Karpas-422 (cell line): ENCODE measurements at regions not wholly inside any gene's neighbourhood (a gene's known extent, or its start where the extent isn't known, plus 50 kb on each side); places are given as distances from the start of the nearest gene placed in this dataset.

ENCODE experiments used
- DNase-seq: peaks from one replicate; pipeline ENCODE4 v3.0.0-alpha.2; 2015
- H2AFZ ChIP-seq: fragments of 200-600 bp; sonication (generic); 2 replicates; pipeline ENCODE4 v1.6.1; 2014; ENCODE audit warnings: antibody characterized with exemption, low read length, mixed read lengths
- H3K27ac ChIP-seq: fragments of 200-600 bp; sonication (generic); 2 replicates; pipeline ENCODE4 v1.5.1; 2014; ENCODE audit warnings: mild to moderate bottlenecking, low read length, moderate library complexity
- H3K27me3 ChIP-seq: fragments of 200-600 bp; sonication (generic); 2 replicates; pipeline ENCODE4 v1.6.1; 2014; ENCODE audit warnings: low read length, mixed read lengths
- H3K36me3 ChIP-seq: fragments of 200-600 bp; sonication (generic); 2 replicates; pipeline ENCODE4 v1.6.1; 2014; ENCODE audit warnings: low read length, mixed read lengths; ENCODE audit not compliant: insufficient read depth
- H3K4me1 ChIP-seq: fragments of 200-600 bp; sonication (generic); 2 replicates; pipeline ENCODE4 v1.6.1; 2014; ENCODE audit warnings: mild to moderate bottlenecking, low read length, mixed read lengths
- H3K4me2 ChIP-seq: fragments of 200-600 bp; sonication (generic); 2 replicates; pipeline ENCODE4 v1.6.1; 2014; ENCODE audit warnings: low read length, low read depth, mild to moderate bottlenecking; ENCODE audit not compliant: poor library complexity, severe bottlenecking
- H3K4me3 ChIP-seq: fragments of 200-600 bp; sonication (generic); 2 replicates; pipeline ENCODE4 v1.5.1; 2014; ENCODE audit warnings: mild to moderate bottlenecking, antibody characterized with exemption, low read length, mixed read lengths
- H3K79me2 ChIP-seq: fragments of 200-600 bp; sonication (generic); 2 replicates; pipeline ENCODE4 v1.6.1; 2014; ENCODE audit warnings: mild to moderate bottlenecking, low read length, mixed read lengths
- H3K9ac ChIP-seq: fragments of 200-600 bp; sonication (generic); 2 replicates; pipeline ENCODE4 v1.6.0; 2014; ENCODE audit warnings: low read length
- H3K9me2 ChIP-seq: fragments of 200-600 bp; sonication (generic), shearing (Covaris generic); replicated peaks from 2 replicates; pipeline ENCODE4 v1.6.0; 2014; ENCODE audit warnings: mild to moderate bottlenecking, low read length, moderate library complexity; ENCODE audit not compliant: insufficient read depth
- H3K9me3 ChIP-seq: fragments of 300-700, 200-600 bp; sonication (generic); 2 replicates; pipeline ENCODE4 v1.6.1; 2014; ENCODE audit warnings: low read length, mixed read lengths
- H4K20me1 ChIP-seq: fragments of 200-600 bp; sonication (generic); 2 replicates; pipeline ENCODE4 v1.6.1; 2014; ENCODE audit warnings: mild to moderate bottlenecking, antibody characterized with exemption, low read length, low read depth; ENCODE audit not compliant: insufficient read depth

DNA sequence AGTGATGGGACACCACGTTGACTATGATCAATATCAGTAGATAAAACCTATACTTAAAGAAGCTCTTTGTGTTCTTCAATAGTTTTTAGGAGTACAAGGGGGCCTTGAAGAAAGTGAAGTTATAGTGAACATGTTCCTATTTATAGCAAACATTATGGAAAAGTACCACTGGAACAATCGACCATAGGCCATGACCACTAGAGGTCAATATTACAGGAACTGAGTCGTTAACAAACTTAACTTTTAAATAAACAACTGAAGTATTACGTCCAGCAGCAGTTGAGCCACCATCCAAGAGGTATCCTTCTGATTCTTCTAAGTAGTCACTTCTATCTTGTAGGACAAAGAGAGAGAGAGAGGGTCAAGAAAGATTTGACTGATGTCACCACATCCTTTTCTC lies 391.0 kb upstream of the SLITRK5 start:
- H3K9me2 ChIP-seq, result no peaks in the 10 kb centered on the region
- no peaks in the 10 kb centered on the region for H3K4me1 ChIP-seq
- H3K27me3 ChIP-seq, result no peaks in the 10 kb centered on the region
- no peaks in the 10 kb centered on the region for H3K36me3 ChIP-seq
- H3K79me2 ChIP-seq, result no peaks in the 10 kb centered on the region
- peak overlapping the region; percentile 17; the same call in 1 of the 2 replicates for H2AFZ ChIP-seq
- no peak overlapping the region for H3K27ac ChIP-seq
- no peaks in the 10 kb centered on the region for H4K20me1 ChIP-seq
- no peak overlapping the region for H3K9ac ChIP-seq
- H3K4me2 ChIP-seq, result no peak overlapping the region
- H3K9me3 ChIP-seq, result no peaks in the 10 kb centered on the region
- DNase-seq, result no peak
- H3K4me3 ChIP-seq, result no peak overlapping the region

DNA sequence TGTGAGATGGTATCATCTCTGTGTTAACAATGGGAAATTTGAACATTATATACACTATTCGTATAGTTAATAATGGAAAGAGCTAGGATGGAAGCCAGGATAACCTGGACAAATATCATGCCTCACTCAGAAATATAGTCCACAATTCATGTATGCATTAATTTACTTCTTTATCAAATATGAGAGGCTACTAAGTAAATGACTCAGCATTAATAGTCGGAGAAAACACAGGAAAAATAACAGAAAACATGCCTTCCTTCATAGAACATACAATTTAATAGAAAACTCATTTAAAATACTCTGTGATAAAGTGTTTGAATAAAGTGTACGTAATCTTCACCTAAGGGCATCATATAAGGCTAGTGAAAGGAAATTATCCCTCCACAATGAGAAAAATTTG lies 383.4 kb upstream of the SLITRK5 start:
- Histone ChIP-seq H3K79me2 (no peaks in the 10 kb centered on the region), H3K36me3 (no peaks in the 10 kb centered on the region), H3K27me3 (no peaks in the 10 kb centered on the region), H3K4me2 (no peak overlapping the region), H3K4me3 (no peak overlapping the region; the same call in 1 of the 2 replicates), H3K9ac (no peak overlapping the region), H3K9me2 (no peaks in the 10 kb centered on the region), H4K20me1 (no peaks in the 10 kb centered on the region), H3K4me1 (no peaks in the 10 kb centered on the region), H3K9me3 (peaks cover 8% of the 10 kb centered on the region), H3K27ac (no peak overlapping the region), H2AFZ (0 out of 2 replicates have a peak overlapping the region, but pooled peaks have one; percentile 43)
- DNase-seq, result no peak

DNA sequence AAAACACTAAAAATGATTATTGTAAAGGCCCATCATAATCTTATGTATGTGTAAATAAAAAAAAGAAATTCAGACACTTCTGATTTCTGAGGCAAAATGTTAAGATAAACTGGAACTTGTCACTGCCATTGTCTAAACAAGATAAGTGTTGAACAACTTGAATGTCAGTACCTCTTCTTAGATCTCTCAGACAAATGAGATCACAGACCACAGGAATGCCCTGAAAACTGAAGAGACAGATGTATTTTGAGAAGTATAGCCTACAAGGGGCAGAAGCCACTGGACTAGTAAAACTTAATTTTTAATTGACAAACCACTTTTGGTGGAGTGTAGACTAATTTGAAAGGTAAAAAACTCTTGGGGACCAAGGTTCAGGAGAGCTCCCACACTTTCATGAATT lies 375.5 kb upstream of the SLITRK5 start:
- H3K9me3 ChIP-seq, result no peaks in the 10 kb centered on the region; the same call in 1 of the 2 replicates
- DNase-seq, result no peak

DNA sequence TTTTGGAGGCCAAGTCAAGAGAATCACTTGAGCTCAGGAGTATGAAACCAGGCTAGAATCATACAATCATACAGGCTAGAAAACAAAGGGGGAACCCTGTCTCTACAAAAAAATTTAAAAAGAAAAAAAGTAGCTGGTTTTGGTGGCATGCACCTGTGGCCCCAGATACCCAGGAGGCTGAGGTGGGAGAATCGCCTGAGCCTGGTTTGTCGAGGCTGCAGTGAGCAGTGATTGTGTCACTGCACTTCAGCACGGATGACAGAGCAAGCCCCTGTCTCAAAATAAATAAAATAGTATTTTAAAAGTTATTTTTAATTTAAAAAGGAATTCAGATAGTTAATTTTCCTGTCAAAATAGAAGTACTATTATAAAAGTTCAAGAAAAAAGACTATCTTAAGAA lies 369.1 kb upstream of the SLITRK5 start:
- H3K4me1 ChIP-seq, result no peaks in the 10 kb centered on the region
- no peak for DNase-seq
- H3K79me2 ChIP-seq, result no peaks in the 10 kb centered on the region
- H3K27me3 ChIP-seq, result no peaks in the 10 kb centered on the region
- no peak overlapping the region for H3K4me3 ChIP-seq
- H3K9me2 ChIP-seq, result no peaks in the 10 kb centered on the region
- no peak overlapping the region for H3K27ac ChIP-seq
- no peaks in the 10 kb centered on the region for H4K20me1 ChIP-seq
- no peaks in the 10 kb centered on the region for H3K36me3 ChIP-seq
- no peaks in the 10 kb centered on the region; the same call in 1 of the 2 replicates for H3K9me3 ChIP-seq
- H3K9ac ChIP-seq, result no peak overlapping the region
- no peak overlapping the region for H2AFZ ChIP-seq
- H3K4me2 ChIP-seq, result no peak overlapping the region

More for the DNA sequence above, 375.5 kb upstream of the SLITRK5 start:
- H3K4me3 ChIP-seq, result no peak overlapping the region
- no peak overlapping the region for H3K9ac ChIP-seq
- H3K79me2 ChIP-seq, result no peaks in the 10 kb centered on the region
- no peak overlapping the region for H3K27ac ChIP-seq
- no peaks in the 10 kb centered on the region for H3K27me3 ChIP-seq
- no peaks in the 10 kb centered on the region for H3K4me1 ChIP-seq
- peak overlapping the region; percentile 60; the same call in 1 of the 2 replicates for H2AFZ ChIP-seq
- H3K9me2 ChIP-seq, result no peaks in the 10 kb centered on the region
- H3K4me2 ChIP-seq, result no peak overlapping the region
- H3K36me3 ChIP-seq, result no peaks in the 10 kb centered on the region
- no peaks in the 10 kb centered on the region for H4K20me1 ChIP-seq

DNA sequence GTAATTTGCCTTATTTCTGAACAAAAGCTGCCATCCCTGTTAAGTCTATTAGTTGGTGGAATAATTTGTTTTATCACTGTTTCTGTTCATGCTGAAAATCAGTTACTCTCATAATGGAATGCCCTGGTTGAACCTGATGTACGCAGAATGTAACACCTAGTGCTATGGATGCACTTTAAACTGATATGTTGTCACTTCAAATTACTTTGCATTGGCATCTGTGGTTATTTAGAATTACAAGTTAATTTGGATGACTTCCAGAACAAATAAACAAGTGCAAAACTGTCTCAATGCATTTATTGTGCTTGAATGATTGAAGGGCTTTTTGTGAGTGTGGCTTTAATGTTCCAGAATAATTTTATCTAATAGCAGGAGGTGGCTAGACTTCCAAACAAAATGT lies 368.2 kb upstream of the SLITRK5 start:
- Histone ChIP-seq H3K4me3 (no peak overlapping the region), H3K36me3 (no peaks in the 10 kb centered on the region), H3K27me3 (no peaks in the 10 kb centered on the region), H3K9me2 (no peaks in the 10 kb centered on the region), H3K79me2 (no peaks in the 10 kb centered on the region), H3K27ac (no peak overlapping the region), H4K20me1 (no peaks in the 10 kb centered on the region), H3K9ac (no peak overlapping the region), H3K9me3 (no peaks in the 10 kb centered on the region; the same call in 1 of the 2 replicates), H3K4me1 (no peaks in the 10 kb centered on the region), H3K4me2 (no peak overlapping the region), H2AFZ (no peak overlapping the region)
- no peak for DNase-seq

DNA sequence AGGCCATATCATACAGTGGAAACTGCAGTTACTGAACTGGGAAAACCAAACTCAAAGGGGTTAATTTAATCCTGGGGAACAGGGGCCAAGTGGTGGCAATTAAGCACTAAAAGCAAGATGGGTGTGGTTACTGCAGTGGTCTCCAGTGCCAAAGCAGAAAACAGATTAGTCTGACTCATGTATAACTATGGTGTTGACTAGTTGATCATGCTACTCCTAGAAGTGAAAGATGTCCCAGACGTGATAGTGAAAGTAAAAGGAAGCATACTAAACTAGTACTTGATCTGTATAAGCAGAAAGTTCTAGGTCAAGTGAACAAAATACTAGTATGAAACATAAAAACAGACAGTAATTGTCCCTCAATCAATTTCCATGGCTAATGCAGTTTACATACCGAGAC lies 360.0 kb upstream of the SLITRK5 start:
- Histone ChIP-seq H3K27me3 (no peaks in the 10 kb centered on the region), H3K9me3 (no peaks in the 10 kb centered on the region), H3K79me2 (no peaks in the 10 kb centered on the region), H3K4me3 (no peak overlapping the region), H3K27ac (no peak overlapping the region), H3K9me2 (no peaks in the 10 kb centered on the region), H2AFZ (peak overlapping the region; percentile 72), H3K36me3 (no peaks in the 10 kb centered on the region), H3K9ac (no peak overlapping the region), H3K4me2 (no peak overlapping the region), H3K4me1 (no peaks in the 10 kb centered on the region), H4K20me1 (no peaks in the 10 kb centered on the region)
- no peak for DNase-seq

DNA sequence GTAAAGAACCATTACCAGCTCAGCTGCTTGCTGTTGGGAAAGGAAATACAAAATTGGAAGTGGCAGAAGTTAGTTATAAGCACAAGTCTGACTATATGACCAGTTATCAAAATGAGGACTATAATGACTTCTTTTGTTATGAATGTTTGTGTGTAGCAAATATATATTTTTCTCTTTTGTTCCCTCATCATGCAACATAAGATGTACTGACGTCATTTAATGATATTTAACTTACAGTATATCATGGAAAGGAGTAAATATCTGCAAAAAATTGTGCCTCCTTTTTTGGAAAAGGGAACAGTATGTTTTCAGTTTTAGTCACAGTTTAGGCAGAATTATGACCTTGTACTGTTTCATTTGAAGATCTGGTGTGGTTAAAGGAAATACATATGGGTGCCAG lies 356.3 kb upstream of the SLITRK5 start:
- H2AFZ ChIP-seq, result peak overlapping the region; percentile 64
- H3K9me2 ChIP-seq, result no peaks in the 10 kb centered on the region
- H3K79me2 ChIP-seq, result no peaks in the 10 kb centered on the region
- H3K27me3 ChIP-seq, result no peaks in the 10 kb centered on the region
- DNase-seq, result no peak
- H3K4me2 ChIP-seq, result no peak overlapping the region
- no peaks in the 10 kb centered on the region for H4K20me1 ChIP-seq
- H3K36me3 ChIP-seq, result no peaks in the 10 kb centered on the region
- no peaks in the 10 kb centered on the region for H3K4me1 ChIP-seq
- H3K4me3 ChIP-seq, result no peak overlapping the region
- no peak overlapping the region for H3K27ac ChIP-seq
- H3K9me3 ChIP-seq, result no peaks in the 10 kb centered on the region
- no peak overlapping the region for H3K9ac ChIP-seq

DNA sequence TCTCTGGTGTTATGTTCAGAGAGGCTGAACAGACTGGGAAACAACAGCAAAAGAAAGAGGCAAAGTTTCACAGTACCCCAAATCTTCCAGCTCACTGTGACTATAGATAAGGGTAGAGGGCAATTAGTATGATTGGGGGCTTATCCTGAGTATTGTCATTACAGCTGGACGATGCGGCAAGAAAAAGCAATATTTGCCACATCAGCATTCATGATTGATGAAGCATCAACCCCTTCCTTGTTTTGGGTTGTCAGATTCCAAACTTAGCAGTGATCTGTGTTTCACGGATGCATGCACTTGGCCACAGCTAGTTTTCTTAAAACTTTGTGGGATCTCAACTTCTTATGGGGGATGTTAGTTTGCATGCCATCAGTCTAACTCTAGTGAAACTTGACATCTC lies 348.8 kb upstream of the SLITRK5 start:
- 0 out of 2 replicates have a peak overlapping the region, but pooled peaks have one; percentile 18 for H2AFZ ChIP-seq
- no peaks in the 10 kb centered on the region for H3K36me3 ChIP-seq
- no peak overlapping the region for H3K4me2 ChIP-seq
- no peak overlapping the region for H3K4me3 ChIP-seq
- no peaks in the 10 kb centered on the region for H3K9me2 ChIP-seq
- H3K9me3 ChIP-seq, result peaks cover 4% of the 10 kb centered on the region; the same call in 1 of the 2 replicates
- H3K27me3 ChIP-seq, result no peaks in the 10 kb centered on the region
- no peak for DNase-seq
- H3K27ac ChIP-seq, result no peak overlapping the region
- H4K20me1 ChIP-seq, result no peaks in the 10 kb centered on the region
- no peak overlapping the region for H3K9ac ChIP-seq
- no peaks in the 10 kb centered on the region for H3K79me2 ChIP-seq
- no peaks in the 10 kb centered on the region for H3K4me1 ChIP-seq

DNA sequence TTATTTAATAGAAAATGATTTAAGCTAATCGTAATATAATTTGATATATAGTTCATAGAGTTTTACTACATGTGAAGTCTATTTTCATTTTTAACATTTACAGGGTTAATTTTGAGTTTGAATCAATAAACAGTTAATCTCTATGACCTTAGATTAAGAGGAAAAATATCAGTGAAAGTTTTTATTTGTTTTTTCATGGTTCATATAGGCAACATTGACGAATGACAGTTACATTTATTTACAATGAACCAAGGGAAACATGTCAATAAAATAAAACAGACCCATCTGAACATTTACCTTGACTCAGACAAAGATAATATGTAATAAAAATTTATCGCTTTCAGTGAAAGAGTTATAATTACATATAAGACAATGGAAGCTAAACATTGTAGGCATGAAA lies 346.6 kb upstream of the SLITRK5 start:
- H3K4me1 ChIP-seq, result no peaks in the 10 kb centered on the region
- H3K27ac ChIP-seq, result no peak overlapping the region
- peaks cover 4% of the 10 kb centered on the region; the same call in 1 of the 2 replicates for H3K9me3 ChIP-seq
- peak overlapping the region; percentile 55 for H2AFZ ChIP-seq
- no peak for DNase-seq
- H3K27me3 ChIP-seq, result no peaks in the 10 kb centered on the region
- no peak overlapping the region for H3K4me3 ChIP-seq
- H4K20me1 ChIP-seq, result no peaks in the 10 kb centered on the region
- H3K79me2 ChIP-seq, result no peaks in the 10 kb centered on the region
- H3K4me2 ChIP-seq, result no peak overlapping the region
- no peak overlapping the region for H3K9ac ChIP-seq
- H3K36me3 ChIP-seq, result no peaks in the 10 kb centered on the region
- no peaks in the 10 kb centered on the region for H3K9me2 ChIP-seq
